Dendritic cell treated with granulocyte-macrophage colony-stimulating factor and Interleukin-4, amounts not matched to agents 40 ng/mL and 50 ng/mL, for 4 days (primary cell): ENCODE measurements at regions not wholly inside any gene's neighbourhood (a gene's known extent, or its start where the extent isn't known, plus 50 kb on each side); places are given as distances from the start of the nearest gene placed in this dataset.

Source experiments
- H3K27ac Mint-ChIP-seq: one replicate; pipeline ENCODE4 v1.8.0; 2022; ENCODE audit warnings: mild to moderate bottlenecking, mixed read lengths
- H3K27me3 Mint-ChIP-seq: one replicate; pipeline ENCODE4 v1.8.0; 2022; ENCODE audit warnings: mild to moderate bottlenecking, mixed read lengths
- H3K36me3 Mint-ChIP-seq: one replicate; pipeline ENCODE4 v1.8.0; 2022; ENCODE audit warnings: low read depth, mixed read lengths
- H3K4me1 Mint-ChIP-seq: one replicate; pipeline ENCODE4 v1.8.0; 2022; ENCODE audit warnings: low read depth, mixed read lengths
- H3K4me3 Mint-ChIP-seq: one replicate; pipeline ENCODE4 v1.8.0; 2022; ENCODE audit warnings: mild to moderate bottlenecking, moderate library complexity, mixed read lengths
- H3K9me3 Mint-ChIP-seq: one replicate; pipeline ENCODE4 v1.8.0; 2022; ENCODE audit warnings: mixed read lengths
- intact Hi-C: fragments of 100-400 bp; cut with micrococcal nuclease; formaldehyde crosslinking; loops from one replicate; pipeline ENCODE4 v1.15.0; 2022

GRCh38 chr5:133842846-133843611, 125.4 kb downstream of the C5orf15 start:
- H3K36me3 Mint-ChIP-seq = no peaks in the 10 kb centered on the region
- H3K27me3 Mint-ChIP-seq = peaks cover 10% of the 10 kb centered on the region
- H3K4me1 Mint-ChIP-seq = peaks cover 6% of the 10 kb centered on the region
- no peak overlapping the region for H3K4me3 Mint-ChIP-seq
- no peaks in the 10 kb centered on the region for H3K9me3 Mint-ChIP-seq
- H3K27ac Mint-ChIP-seq = no peak overlapping the region
- intact Hi-C loops = no loop called here

DNA sequence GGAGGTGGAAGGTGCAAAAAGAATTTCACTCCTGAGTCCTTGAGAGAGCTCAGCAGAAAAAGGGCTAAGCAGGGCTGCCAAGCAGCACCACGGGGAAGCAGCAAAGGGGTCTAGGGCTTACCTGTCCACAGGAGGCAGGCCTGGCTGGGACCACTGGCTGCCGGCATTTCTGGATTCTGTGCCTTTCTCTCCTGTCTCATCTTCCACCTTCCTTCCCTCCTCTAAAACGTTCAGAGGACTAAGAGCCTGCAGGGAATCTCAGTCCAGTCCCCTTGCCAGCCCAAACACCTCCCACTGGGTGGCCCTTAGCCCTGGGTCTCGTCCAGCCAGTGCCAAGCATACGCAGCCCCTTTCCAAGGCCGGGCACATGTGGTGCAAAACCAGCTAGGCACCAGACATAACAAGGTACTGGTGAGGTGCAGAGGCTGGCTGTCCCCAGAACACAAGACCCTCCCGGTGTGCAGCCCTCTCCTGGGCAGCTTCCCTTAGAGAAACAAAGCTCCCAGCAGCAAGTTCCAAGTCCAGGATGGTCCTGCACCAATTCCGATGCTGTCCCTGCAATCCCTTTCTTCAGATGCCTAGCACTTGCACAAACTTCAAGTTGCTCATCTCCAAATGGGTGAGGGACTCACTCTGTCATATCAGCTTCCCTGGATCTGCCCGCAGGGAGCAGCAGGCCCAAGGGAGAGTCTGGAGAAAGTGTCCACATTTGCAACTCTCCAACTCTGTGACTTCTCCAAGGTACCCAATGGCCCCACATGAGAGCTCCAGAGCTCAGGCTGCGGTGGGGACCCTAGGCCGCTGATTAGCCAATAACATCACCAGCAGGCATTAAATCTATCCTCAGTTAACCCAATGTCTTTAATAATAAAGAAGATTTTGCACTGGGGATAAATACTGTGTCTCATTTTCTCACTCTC, 126.3 kb downstream of the C5orf15 start:
- intact Hi-C loops = no loop called here
- Mint-ChIP-seq H3K27me3 (peaks cover 10% of the 10 kb centered on the region), H3K27ac (no peak overlapping the region), H3K9me3 (no peaks in the 10 kb centered on the region), H3K4me3 (no peak overlapping the region), H3K4me1 (peaks cover 4% of the 10 kb centered on the region), H3K36me3 (no peaks in the 10 kb centered on the region)

DNA sequence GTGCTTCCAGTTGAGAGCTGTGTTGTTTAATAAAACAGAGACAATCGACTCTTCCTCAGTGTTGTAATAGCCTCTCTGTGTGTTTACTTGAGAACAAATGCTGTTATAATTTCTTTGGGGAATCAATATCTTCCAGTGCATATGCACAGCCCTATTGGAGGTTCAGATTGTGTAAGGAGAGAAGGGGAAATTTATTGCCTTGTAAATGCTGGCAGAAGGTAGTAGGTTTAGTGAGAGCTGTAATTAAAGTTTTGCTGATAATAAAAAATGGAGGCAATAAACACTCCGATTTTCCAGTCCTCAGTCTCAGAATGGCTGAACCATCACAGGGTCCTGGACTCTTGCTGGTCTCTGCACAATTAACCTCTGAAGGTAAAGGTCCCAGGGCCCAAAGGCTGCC, 128.3 kb downstream of the C5orf15 start:
- H3K9me3 Mint-ChIP-seq = no peaks in the 10 kb centered on the region
- intact Hi-C loops = no loop called here
- no peaks in the 10 kb centered on the region for H3K4me1 Mint-ChIP-seq
- no peaks in the 10 kb centered on the region for H3K36me3 Mint-ChIP-seq
- H3K27ac Mint-ChIP-seq = no peak overlapping the region
- peaks cover 17% of the 10 kb centered on the region for H3K27me3 Mint-ChIP-seq
- no peak overlapping the region for H3K4me3 Mint-ChIP-seq

- H3K4me1 Mint-ChIP-seq = no peaks in the 10 kb centered on the region
Observed at GRCh38 chr5:133839721-133840120, 128.7 kb downstream of the C5orf15 start.

DNA sequence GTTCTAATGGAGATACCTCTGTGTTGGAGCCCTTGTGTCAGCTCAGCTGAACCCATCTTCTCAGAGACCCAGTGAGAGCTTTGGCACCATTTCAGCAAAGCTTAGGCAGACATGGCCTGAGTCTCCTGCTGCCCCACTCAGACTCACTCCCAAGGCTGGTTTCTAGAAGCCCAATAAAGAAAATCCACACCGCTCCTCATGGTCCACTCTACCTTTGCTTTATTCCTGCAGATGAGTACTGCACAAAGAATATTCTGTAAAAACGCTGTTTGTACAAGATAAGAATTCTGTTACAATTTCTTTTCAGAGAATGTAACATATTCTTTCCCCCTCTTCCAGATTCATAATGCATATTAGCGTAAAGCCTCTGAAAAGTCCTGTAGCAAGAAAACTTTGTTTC, 129.3 kb downstream of the C5orf15 start:
- H3K4me3 Mint-ChIP-seq = no peak overlapping the region
- no peaks in the 10 kb centered on the region for H3K4me1 Mint-ChIP-seq
- intact Hi-C loops = no loop called here
- H3K36me3 Mint-ChIP-seq = no peaks in the 10 kb centered on the region
- peaks cover 17% of the 10 kb centered on the region for H3K27me3 Mint-ChIP-seq
- H3K27ac Mint-ChIP-seq = no peak overlapping the region
- no peaks in the 10 kb centered on the region for H3K9me3 Mint-ChIP-seq

More at GRCh38 chr5:133839721-133840120, 128.7 kb downstream of the C5orf15 start:
- H3K4me3 Mint-ChIP-seq = no peak overlapping the region
- no peaks in the 10 kb centered on the region for H3K9me3 Mint-ChIP-seq
- H3K27ac Mint-ChIP-seq = no peak overlapping the region
- H3K27me3 Mint-ChIP-seq = peaks cover 17% of the 10 kb centered on the region
- no peaks in the 10 kb centered on the region for H3K36me3 Mint-ChIP-seq
- intact Hi-C loops = no loop called here

DNA sequence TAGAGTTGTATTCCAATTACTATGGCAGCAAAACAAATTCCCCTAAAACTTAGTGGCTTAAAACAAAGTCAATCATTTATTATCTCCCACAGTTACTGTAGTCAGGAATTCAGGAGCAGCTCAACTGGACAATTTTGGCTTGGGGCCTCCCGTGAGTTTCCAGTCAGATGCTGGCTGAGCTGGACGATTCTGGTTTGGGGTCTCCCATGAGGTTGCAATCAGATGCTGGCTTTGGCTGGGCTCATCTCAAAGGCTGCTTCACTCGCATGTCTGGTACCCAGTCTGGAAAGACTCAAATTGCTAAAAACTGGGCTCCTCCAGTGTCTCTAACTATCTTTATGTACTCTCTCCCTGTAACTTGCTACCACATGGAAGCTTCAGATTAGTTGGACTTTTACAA, 130.1 kb downstream of the C5orf15 start:
- H3K27me3 Mint-ChIP-seq = peaks cover 20% of the 10 kb centered on the region
- H3K4me3 Mint-ChIP-seq = no peak overlapping the region
- intact Hi-C loops = no loop called here
- H3K9me3 Mint-ChIP-seq = no peaks in the 10 kb centered on the region
- H3K4me1 Mint-ChIP-seq = no peaks in the 10 kb centered on the region
- H3K27ac Mint-ChIP-seq = no peak overlapping the region
- no peaks in the 10 kb centered on the region for H3K36me3 Mint-ChIP-seq

GRCh38 chr5:133831491-133832224, 136.8 kb downstream of the C5orf15 start:
- Mint-ChIP-seq H3K27me3 (peaks cover 10% of the 10 kb centered on the region), H3K27ac (no peak overlapping the region), H3K36me3 (no peaks in the 10 kb centered on the region)

DNA sequence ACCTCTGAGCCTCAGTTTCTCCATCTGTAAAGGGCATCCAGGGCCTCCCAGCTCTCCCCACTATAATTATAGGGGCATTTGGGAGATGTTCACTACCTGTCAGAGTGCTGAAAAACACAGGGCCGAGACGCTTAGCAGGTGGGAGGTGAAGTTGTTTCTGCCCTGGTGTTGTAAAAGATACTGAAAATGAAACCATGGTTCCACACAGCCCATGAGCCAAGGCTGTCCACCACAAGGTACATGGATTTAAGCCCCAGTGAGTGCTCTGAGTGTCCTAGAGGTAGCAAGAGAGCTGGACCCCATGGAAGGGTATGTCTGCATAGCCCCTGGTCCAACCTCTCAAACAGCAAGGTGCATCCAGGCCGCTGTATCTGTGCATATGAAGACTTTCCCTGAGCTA, 137.5 kb downstream of the C5orf15 start:
- H3K36me3 Mint-ChIP-seq = no peaks in the 10 kb centered on the region
- no peaks in the 10 kb centered on the region for H3K4me1 Mint-ChIP-seq
- no peaks in the 10 kb centered on the region for H3K9me3 Mint-ChIP-seq
- H3K4me3 Mint-ChIP-seq = no peak overlapping the region
- intact Hi-C loops = no loop called here
- H3K27ac Mint-ChIP-seq = no peak overlapping the region
- H3K27me3 Mint-ChIP-seq = peaks cover 6% of the 10 kb centered on the region

More at GRCh38 chr5:133831491-133832224, 136.8 kb downstream of the C5orf15 start:
- Mint-ChIP-seq H3K4me1 (no peaks in the 10 kb centered on the region), H3K9me3 (no peaks in the 10 kb centered on the region), H3K4me3 (no peak overlapping the region)
- intact Hi-C loops = no loop called here

DNA sequence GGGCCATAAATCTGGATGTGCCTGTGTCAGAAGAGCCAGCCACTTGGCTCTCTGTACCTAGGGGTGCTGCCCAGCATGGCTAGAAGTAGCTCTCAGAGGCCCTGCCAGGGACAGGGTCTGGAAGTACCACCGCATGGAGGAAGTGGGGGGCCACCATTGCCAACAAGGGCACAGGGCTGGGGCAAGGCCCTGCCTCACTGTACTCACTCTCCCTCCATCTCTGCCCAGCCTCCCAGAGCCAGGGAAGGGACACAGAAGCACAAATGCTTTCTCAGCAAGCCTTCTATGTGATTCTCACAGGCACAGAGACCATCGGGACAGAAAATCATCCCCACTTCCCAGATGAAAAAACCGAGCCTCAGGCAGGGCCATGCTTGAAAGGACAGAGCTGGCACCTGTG, 138.1 kb downstream of the C5orf15 start:
- Mint-ChIP-seq H3K36me3 (no peaks in the 10 kb centered on the region), H3K9me3 (no peaks in the 10 kb centered on the region), H3K4me1 (no peaks in the 10 kb centered on the region), H3K27ac (no peak overlapping the region), H3K27me3 (peaks cover 6% of the 10 kb centered on the region), H3K4me3 (no peak overlapping the region)
- intact Hi-C loops = no loop called here

GRCh38 chr5:133829786-133830185, 138.6 kb downstream of the C5orf15 start:
- Mint-ChIP-seq H3K9me3 (no peaks in the 10 kb centered on the region), H3K27me3 (peaks cover 6% of the 10 kb centered on the region), H3K4me3 (no peak overlapping the region), H3K4me1 (no peaks in the 10 kb centered on the region), H3K27ac (no peak overlapping the region), H3K36me3 (no peaks in the 10 kb centered on the region)
- intact Hi-C loops = no loop called here

- H3K9me3 Mint-ChIP-seq = no peaks in the 10 kb centered on the region
- peaks cover 4% of the 10 kb centered on the region for H3K27me3 Mint-ChIP-seq
- no peaks in the 10 kb centered on the region for H3K4me1 Mint-ChIP-seq
- no peaks in the 10 kb centered on the region for H3K36me3 Mint-ChIP-seq
- no peak overlapping the region for H3K27ac Mint-ChIP-seq
- intact Hi-C loops = no loop called here
- H3K4me3 Mint-ChIP-seq = no peak overlapping the region
Observed at GRCh38 chr5:133828722-133829121, 139.7 kb downstream of the C5orf15 start.

DNA sequence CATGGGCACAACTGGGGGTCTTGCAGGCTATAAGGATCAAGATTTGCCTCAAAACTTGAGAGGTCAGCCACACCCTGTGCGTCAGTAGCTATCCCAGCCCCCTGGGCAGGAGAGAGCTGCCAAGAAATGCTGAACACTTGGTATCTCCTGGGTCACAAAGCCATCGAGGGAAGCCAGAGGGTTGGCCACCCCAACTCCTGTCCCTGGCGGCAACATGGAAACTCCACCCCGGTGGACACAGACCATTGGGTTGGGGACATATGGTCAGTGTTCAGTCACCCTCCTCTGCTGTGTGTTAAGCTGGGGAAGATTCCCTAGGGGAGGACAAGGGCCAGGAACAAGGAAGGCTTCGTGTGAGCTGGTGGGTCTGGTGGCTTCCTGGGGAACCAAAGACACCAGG, 140.6 kb downstream of the C5orf15 start:
- Mint-ChIP-seq H3K27ac (no peak overlapping the region), H3K4me1 (no peaks in the 10 kb centered on the region), H3K9me3 (no peaks in the 10 kb centered on the region), H3K4me3 (no peak overlapping the region), H3K36me3 (no peaks in the 10 kb centered on the region), H3K27me3 (peaks cover 4% of the 10 kb centered on the region)
- intact Hi-C loops = no loop called here

DNA sequence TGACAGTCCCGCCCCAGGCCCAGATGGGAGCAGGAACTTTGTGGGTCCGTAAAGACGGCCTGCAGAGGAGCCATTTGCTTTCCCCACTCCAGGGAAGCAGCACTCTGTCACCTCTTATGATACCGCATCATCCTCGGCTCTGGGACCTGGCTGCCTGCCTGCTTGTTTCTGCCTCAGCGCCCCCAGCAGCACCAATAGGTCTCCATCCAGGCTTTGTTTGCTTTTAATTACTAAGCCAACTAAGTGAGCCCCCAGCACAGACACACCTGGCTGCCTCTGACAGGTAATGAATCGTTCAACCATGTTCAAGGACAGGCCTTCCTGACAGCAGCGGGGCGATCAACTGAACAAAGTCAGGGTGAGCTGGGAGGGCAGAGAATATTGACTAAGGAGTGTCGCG, 141.4 kb downstream of the C5orf15 start:
- no peak overlapping the region for H3K4me3 Mint-ChIP-seq
- no peaks in the 10 kb centered on the region for H3K4me1 Mint-ChIP-seq
- no peaks in the 10 kb centered on the region for H3K36me3 Mint-ChIP-seq
- H3K9me3 Mint-ChIP-seq = no peaks in the 10 kb centered on the region
- H3K27me3 Mint-ChIP-seq = peaks cover 10% of the 10 kb centered on the region
- intact Hi-C loops = no loop called here
- no peak overlapping the region for H3K27ac Mint-ChIP-seq
